Peyer's patch (tissue), 4 donors: ENCODE measurements at regions not wholly inside any gene's neighbourhood (a gene's known extent, or its start where the extent isn't known, plus 50 kb on each side); places are given as distances from the start of the nearest gene placed in this dataset.

Experiments
- DNase-seq, 3 donors: peaks; one replicate each; pipeline ENCODE4 v3.0.0-alpha.2; 2017 to 2019
- H3K27ac ChIP-seq, 4 donors: fragments of 200-600 bp; sonication (generic); one replicate each; pipeline ENCODE4 v1.5.1; 2016 to 2019
- H3K27me3 ChIP-seq, 2 donors: fragments of 200-600 bp; sonication (generic); one replicate each; pipeline ENCODE4 v1.5.1; 2019
- H3K36me3 ChIP-seq, 3 donors: fragments of 200-600 bp; sonication (generic); one replicate each; pipeline ENCODE4 v1.5.1; 2016 to 2019
- H3K4me1 ChIP-seq, 4 donors: fragments of 200-600 bp; sonication (generic); one replicate each; pipeline ENCODE4 v1.5.1; 2016 to 2019
- H3K4me3 ChIP-seq, 4 donors: fragments of 200-600 bp; sonication (generic); 1 replicate in 3 of 4; 2 replicates in 1 of 4; pipeline ENCODE4 v1.5.1; 2016 to 2019; ENCODE audit warnings: mild to moderate bottlenecking in 1 of 4
- H3K9me3 ChIP-seq, 4 donors: fragments of 200-600 bp; sonication (generic); one replicate each; pipeline ENCODE4 v1.5.1; 2016 to 2019; ENCODE audit warnings: mild to moderate bottlenecking in 1 of 4
- CTCF ChIP-seq, 6 experiments: fragments of 450-650 bp in 4 of 6; fragments of 200-600 bp in 2 of 6; sonication (generic) in 1 of 6; IDR thresholded peaks; one replicate each; pipeline ENCODE4 v1.5.1; 2017 to 2019; ENCODE audit warnings: antibody characterized with exemption in 6 of 6, mild to moderate bottlenecking in 3 of 6, moderate library complexity in 1 of 6
- POLR2A ChIP-seq, 2 donors: fragments of 450-650 bp; IDR thresholded peaks; one replicate each; pipeline ENCODE4 v1.5.1; 2017; ENCODE audit warnings: antibody characterized with exemption in 2 of 2, mild to moderate bottlenecking in 2 of 2, moderate library complexity in 2 of 2

GRCh38 chr2:18900691-18901141 is 311.3 kb upstream of the NT5C1B start:
- no peak for TF ChIP-seq CTCF (IDR thresholded peaks at IDR 0.05)
- TF ChIP-seq POLR2A (IDR thresholded peaks at IDR 0.05) = no peak
- Histone ChIP-seq H3K4me1 (no peaks in the 10 kb centered on the region), H3K27me3 (no peaks in the 10 kb centered on the region), H3K36me3 (no peaks in the 10 kb centered on the region), H3K4me3 (no peak overlapping the region), H3K27ac (no peak overlapping the region), H3K9me3 (no peaks in the 10 kb centered on the region)
- no peak for DNase-seq

- TF ChIP-seq CTCF (IDR thresholded peaks at IDR 0.05) = no peak
- TF ChIP-seq POLR2A (IDR thresholded peaks at IDR 0.05) = no peak
- Histone ChIP-seq H3K4me3 (no peak overlapping the region), H3K36me3 (no peaks in the 10 kb centered on the region), H3K27ac (no peak overlapping the region), H3K27me3 (no peaks in the 10 kb centered on the region), H3K4me1 (no peaks in the 10 kb centered on the region), H3K9me3 (no peaks in the 10 kb centered on the region)
- DNase-seq = no peak
These were observed 310.4 kb upstream of the NT5C1B start for GRCh38 chr2:18899725-18900124.

- Histone ChIP-seq H3K4me3 (no peak overlapping the region), H3K9me3 (no peaks in the 10 kb centered on the region), H3K4me1 (no peaks in the 10 kb centered on the region), H3K27me3 (no peaks in the 10 kb centered on the region), H3K27ac (no peak overlapping the region), H3K36me3 (no peaks in the 10 kb centered on the region)
- TF ChIP-seq POLR2A (IDR thresholded peaks at IDR 0.05) = no peak
- TF ChIP-seq CTCF (IDR thresholded peaks at IDR 0.05) = no peak
- no peak for DNase-seq
These were observed 308.9 kb upstream of the NT5C1B start for GRCh38 chr2:18898271-18898670.

- Histone ChIP-seq H3K4me3 (no peak overlapping the region), H3K27ac (no peak overlapping the region), H3K9me3 (no peaks in the 10 kb centered on the region), H3K36me3 (no peaks in the 10 kb centered on the region), H3K4me1 (no peaks in the 10 kb centered on the region), H3K27me3 (no peaks in the 10 kb centered on the region)
- TF ChIP-seq CTCF (IDR thresholded peaks at IDR 0.05) = no peak
- no peak for TF ChIP-seq POLR2A (IDR thresholded peaks at IDR 0.05)
- no peak for DNase-seq
These were observed 306.9 kb upstream of the NT5C1B start for GRCh38 chr2:18896125-18896764.

- H3K9me3 ChIP-seq = no peaks in the 10 kb centered on the region
- H3K27ac ChIP-seq = no peak overlapping the region
- no peaks in the 10 kb centered on the region for H3K4me1 ChIP-seq
- TF ChIP-seq POLR2A (IDR thresholded peaks at IDR 0.05) (no peak), CTCF (IDR thresholded peaks at IDR 0.05) (no peak)
- no peak overlapping the region for H3K4me3 ChIP-seq
- H3K27me3 ChIP-seq = no peaks in the 10 kb centered on the region
- DNase-seq = no peak
- H3K36me3 ChIP-seq = no peaks in the 10 kb centered on the region
These were observed 302.4 kb upstream of the NT5C1B start for GRCh38 chr2:18891600-18892345.
